T-helper 2 cell treated with Interferon-gamma antibody and Interleukin-4, amounts not matched to agents 100 ng/mL and 5 ng/mL, for 36 hours (primary cell): ENCODE measurements at regions not wholly inside any gene's neighbourhood (a gene's known extent, or its start where the extent isn't known, plus 50 kb on each side); places are given as distances from the start of the nearest gene placed in this dataset.

Experiments
- intact Hi-C: fragments of 100-400 bp; cut with micrococcal nuclease; formaldehyde crosslinking; loops from one replicate; pipeline ENCODE4 v1.15.1; 2023

DNA sequence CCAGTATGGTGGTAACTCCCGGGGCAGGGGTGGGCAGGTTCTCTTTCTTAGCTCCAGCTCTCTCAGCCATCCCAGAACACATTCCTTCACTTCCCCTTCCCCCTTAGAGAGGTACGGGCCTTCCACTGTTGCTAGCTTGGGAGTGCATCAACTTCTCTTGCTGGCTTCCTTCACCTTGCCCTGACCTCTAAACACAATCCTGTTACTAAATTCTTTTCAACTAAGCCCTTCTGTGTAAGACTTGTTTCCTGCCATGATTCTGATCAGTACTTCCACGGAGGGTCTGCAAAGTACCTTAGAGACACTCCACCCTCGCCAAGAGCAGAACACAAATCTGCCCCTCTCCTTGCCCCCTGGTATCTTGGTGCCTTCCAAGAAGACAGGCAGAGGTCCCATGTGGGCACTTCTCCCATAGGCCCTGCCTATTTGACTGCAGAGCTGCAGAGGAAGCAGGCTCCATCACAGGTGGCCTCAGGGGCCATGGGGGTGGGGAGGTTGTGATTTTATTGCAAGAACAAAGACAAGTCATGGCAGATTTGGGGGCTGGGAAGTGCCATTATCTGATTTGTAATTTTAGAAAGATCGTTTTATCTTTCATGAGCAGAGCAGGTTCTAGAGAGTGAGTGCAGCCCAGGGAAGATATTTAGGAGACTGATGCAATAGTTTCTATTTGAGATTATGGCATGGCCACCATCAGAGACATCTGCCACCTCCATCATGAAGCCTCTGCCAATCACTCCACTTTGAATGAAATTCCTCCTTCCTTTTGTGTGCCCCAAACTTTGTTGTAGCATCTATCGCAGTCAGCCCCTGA, 182.5 kb upstream of the JUN start:
- intact Hi-C loops = loop anchor here (5.0 kb wide), 1 partner anchor 56 kb away; no protein-coding TSS in a partner anchor

DNA sequence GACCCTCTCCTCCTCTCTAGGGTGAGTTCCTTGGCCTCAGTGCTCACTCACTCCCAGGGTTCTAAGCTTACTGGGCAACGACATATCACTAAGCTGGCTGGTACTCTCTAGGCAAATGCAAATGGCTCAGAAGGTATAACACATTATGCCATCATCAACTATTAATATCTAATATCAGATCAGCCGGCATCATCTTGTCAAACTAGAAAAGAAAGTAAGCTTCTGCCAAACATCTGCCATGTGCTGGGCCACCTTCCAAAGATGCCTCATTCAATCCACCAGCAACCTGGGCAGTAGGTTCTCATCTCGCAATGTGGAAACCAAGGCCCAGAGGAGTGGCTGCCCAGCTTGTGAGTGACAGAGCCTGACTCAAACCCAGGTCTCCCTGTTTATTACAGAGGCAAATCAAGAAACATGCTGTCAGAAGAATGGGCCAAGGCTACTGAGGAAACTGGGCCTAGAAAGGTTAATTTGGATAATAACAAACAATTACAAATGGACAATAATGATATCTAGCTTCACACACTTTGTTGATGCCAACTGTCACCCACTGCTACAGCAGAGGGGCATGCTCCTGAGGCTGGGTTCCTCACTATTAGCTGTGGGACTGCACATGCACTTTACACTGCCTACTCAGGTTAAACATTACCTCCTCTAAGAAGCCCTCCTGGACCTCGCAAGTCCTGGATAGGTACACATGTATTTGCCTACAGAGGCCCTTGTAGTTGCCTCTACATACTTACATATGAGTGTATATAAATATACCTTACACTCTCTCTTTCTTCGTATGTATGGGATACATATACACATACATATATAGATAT, 183.3 kb upstream of the JUN start:
- intact Hi-C loops = loop anchor here (5.0 kb wide), 1 partner anchor 55 kb away; no protein-coding TSS in a partner anchor

DNA sequence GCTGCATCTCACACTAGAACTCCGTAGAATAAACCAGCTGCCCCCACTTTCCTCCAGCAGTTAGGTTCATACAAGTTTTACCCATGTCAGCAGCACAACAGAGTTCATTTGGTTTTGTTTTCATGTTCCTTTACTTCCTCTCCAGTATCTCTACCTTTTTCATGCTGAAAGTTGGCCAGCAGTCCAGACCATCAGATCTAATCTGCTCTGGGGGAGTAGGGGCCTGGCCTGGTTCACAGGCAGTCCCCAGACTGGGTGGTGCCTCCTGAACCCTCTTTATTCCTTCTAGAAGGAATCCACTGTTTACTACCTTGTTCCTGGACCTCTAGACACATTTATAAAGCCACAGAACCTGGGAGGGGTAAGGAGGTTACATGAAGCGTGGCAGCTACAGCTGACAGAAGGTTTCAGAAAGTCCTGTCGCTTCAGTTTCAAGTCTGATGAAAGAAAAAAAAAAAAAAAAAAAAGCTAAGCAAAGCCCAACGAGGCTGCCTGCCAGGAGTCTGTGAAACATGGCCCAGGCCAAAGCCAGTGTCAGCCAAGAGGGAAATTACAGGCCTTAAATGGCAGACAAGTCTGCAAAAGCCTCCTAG, 184.6 kb upstream of the JUN start:
- intact Hi-C loops = loop anchor here (1.0 to 5.0 kb wide), 2 partner anchors 54 to 329 kb away; partner anchors contain the start of gene FGGY

DNA sequence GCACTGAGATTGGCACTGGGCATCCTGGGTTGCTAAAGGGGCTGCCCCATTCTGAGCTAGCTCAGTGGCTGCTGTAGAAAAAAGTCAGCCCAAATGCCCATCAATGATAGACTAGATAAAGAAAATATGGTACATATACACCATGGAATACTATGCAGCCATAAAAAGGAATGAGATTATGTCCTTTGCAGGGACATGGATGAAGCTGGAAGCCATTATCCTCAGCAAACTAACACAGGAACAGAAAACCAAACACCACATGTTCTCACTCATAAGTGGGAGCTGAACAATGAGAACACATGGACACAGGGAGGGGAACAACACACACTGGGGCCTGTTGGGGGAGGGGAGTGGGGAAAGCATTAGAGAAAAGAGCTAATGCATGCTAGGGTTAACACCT, 185.3 kb upstream of the JUN start:
- intact Hi-C loops = loop anchor here (5.0 kb wide), 1 partner anchor 53 kb away; no protein-coding TSS in a partner anchor

DNA sequence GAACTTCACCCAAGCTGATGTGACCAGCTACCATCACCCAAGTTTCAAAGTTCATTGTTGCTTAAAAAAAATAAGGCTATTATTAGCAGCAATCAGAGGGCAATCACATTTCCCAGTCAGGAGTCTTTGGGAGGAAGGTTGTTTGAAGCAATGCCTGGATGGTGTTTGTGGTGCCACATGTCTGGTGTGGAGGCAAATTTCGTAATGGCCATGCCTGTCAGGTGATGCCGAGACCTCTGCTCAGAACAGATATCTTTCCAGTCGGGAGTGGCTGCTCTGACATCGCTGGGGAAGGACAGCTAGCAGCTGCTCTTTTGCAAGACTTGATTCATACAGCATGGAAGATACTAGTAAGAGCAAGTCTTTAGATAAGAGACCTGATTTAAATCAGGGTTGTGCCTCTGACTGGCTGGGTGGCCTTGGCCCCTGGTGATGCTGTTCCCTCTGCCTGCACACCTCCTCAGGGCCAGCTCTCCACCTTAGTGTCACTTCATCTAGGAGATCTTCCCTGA, 187.8 kb upstream of the JUN start:
- intact Hi-C loops = no loop called here

DNA sequence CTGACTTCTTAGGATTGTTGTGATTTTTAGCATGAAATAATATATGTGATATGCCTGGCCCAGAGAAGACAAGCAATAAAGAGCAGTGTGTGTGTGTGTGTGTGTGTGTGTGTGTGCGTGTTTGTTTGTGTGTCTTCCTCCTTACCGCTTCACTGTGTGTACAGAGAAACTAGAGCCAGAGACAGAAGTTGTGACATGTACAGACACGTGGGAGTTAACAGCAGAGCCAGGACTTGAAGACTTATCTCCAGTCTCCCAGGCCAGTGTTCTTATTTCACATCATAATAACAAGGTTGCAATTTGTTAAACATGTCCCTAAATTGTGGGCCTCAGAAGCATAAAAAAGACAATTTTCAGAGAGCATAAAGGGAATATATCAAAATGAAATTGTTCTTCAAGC, 192.0 kb upstream of the JUN start:
- intact Hi-C loops = no loop called here

DNA sequence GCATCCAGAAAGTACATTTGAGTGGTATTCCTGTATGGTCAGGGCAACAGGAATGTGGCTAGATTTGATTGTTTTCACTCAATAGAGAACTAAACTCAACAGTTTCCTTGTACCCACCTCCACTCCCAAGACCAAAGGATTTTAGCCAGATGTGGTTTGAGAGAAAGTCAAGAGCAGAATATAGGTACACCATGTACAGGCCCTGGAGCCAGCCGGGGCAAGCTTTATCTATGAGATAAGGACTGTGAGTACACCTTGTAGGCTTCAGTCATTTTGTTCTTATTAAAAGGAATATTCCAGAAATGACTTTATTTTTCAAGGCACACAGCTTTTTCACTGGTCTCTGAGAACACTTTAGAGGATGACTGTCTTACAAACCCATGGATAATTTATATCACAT, 192.4 kb upstream of the JUN start:
- intact Hi-C loops = no loop called here

DNA sequence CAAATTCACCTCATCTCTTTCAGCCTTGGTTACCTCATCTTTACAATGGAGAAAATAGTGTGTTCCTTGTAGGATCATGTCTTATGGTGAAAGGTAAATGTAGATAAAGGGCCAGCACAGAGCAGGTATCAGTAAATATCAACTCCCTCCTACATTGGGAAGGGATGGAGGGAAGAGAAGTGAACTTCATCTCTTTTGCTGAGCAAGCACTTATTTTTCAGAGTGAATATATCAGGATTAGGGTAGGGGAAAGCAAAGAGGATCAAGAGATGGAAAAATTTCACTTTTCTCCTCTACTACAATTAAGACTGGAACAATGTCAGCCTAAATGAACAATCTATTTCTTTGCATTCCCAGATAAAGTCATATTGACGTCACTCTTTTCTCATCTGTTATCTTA, 193.8 kb upstream of the JUN start:
- intact Hi-C loops = no loop called here

DNA sequence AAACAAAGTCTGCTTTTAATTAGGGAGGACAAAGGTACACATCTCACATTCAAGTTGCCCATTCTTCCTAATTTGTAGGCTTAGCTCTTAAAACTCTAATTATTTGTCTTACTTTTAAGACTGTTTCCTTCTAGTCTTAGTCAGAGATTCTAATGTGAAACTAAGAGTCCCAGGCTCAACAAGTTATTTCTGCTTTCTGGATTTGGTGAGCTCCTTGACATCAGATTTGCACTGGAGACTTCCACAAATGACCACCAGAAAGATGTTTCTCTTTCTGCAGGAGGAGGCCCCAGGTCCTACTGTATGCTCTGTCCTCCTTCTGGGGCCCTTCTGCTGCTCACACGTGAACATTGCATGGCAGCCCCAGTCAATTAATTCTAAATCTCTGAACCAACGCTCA, 194.2 kb upstream of the JUN start:
- intact Hi-C loops = no loop called here

DNA sequence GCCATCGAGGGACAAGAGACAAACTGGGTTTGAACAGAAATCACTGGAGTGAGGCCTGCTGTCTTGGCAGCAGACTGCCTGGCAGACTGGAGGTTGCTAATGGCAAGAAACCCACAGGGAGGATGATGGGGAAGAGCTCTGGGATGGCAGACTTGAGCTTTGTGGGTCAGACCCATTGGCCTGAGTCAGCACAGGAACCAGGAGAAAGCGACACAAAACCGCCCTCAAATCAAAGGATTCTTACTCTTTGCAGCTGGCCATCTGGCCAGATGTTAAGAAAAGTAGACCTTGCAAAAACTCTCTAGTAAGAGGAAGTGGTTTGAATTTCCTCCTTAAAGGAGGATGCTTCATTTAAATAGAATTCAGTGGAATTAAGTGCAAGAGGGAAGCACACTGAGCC, 195.2 kb upstream of the JUN start:
- intact Hi-C loops = no loop called here

DNA sequence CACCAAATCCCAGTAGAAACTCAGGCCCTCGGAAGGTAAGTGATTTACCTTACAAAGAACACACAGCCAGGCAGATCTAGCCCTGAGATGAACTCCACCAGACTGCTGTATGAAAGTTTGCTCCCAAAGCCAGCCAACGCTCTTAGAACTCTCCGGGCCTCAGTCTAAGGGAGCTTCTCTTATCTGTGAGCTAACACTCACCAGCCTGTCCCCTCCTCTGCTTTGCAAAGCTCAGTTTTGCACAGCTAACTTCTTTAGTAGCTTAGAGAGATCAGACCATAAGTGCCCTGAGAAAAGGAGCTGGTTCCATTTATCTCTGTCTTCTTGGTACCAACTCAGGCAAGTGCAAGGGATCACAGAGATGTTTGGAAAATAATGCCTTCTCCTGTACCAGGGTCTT, 195.8 kb upstream of the JUN start:
- intact Hi-C loops = no loop called here

DNA sequence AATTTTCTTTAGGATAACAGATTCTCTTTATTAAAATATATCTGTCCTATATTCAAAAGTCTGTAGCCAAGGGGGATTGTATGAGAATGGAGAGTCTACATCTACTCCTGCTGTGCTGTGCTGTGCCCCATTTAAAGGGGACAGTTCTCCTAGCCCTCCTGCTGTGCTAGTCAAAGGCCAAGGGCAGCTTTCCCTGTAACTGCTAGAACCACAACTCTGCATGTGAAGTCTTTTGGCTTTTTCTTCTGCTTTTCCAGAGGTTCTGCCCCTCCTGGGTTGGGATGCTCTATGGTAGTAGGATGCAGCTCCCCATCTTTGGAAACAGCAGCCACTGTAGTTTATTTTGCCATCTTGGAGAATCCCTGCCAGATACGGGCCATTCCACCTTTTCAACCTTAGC, 197.5 kb upstream of the JUN start:
- intact Hi-C loops = no loop called here

DNA sequence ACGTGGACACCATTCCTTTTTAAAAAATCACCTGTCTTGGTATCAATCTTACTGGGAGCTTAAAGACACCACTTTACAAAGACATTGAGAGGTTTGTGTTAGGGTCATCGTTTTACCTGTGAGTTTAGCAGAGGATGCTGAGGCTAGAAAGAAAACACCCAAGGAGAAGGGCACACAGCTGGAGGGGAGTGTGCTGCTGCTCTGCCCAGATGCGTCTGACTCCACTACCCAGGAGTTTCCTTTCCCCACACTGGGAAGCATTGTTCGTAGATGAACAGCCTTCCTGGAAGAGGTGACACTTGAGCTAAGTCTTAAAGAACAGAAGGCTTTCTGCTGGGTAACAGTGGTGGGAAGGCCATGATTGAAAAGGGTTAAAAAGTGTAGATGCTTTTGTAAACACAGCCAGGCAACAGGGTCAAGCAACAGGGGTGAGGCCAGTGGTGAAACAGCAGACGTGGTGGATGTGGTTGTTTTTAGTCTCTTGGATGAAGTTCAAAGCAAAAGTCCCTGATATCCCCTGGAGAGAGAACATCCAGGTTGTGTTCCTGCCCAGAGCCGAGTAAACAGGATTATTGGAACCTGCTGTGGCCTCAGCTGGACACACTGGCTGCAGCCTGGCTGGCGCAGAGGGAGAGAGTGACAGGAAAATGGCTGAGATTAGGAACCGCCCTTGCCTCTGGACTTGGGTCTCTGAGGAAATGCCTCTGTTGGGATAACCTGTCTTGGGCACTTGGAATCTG, 198.6 kb upstream of the JUN start:
- intact Hi-C loops = no loop called here

DNA sequence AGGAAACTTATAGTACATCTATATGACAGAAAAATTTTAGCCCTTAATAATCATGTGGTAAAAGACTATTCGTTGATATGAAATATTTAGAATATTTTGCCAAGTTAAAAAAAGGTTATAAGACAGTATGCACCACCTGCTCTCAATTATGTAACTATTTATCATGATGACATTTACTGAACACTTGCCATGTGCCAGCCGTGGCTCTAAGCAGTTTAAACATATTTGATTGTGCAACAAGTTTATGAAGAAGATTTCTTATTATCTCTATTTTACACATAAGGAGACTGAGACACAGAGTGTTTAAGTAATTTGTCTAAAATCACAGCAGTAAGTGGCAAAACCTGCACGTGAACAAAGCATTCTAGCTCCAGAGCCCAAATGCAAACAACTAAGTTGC, 199.3 kb upstream of the JUN start:
- intact Hi-C loops = no loop called here

DNA sequence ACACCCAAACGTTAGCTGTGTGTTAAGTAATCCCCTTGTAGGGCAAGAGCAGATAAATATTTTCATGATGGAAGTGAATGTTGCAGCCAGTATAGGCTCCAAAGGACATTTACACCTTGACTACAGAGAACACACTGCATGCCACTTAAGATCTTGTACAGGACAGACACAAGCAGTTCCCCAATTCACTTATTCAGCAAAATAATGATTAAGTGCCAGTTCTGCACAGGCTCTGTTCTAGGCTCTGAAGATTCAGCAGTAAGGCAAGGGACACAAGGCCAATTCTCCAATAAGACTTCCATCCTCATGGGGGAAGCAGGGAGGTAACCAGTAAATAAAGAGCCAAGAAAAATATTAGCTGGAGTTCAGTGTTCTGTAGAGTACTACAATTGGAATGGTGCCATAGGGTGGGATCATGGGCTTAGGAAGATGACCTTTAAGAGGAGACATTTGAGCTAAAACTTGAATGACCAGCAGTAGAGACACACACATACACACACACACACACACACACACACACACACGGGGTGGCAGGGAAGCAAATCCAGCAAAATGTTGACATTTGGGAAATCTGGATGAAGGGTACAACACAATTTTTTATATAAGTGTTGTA, 199.9 kb upstream of the JUN start:
- intact Hi-C loops = no loop called here

DNA sequence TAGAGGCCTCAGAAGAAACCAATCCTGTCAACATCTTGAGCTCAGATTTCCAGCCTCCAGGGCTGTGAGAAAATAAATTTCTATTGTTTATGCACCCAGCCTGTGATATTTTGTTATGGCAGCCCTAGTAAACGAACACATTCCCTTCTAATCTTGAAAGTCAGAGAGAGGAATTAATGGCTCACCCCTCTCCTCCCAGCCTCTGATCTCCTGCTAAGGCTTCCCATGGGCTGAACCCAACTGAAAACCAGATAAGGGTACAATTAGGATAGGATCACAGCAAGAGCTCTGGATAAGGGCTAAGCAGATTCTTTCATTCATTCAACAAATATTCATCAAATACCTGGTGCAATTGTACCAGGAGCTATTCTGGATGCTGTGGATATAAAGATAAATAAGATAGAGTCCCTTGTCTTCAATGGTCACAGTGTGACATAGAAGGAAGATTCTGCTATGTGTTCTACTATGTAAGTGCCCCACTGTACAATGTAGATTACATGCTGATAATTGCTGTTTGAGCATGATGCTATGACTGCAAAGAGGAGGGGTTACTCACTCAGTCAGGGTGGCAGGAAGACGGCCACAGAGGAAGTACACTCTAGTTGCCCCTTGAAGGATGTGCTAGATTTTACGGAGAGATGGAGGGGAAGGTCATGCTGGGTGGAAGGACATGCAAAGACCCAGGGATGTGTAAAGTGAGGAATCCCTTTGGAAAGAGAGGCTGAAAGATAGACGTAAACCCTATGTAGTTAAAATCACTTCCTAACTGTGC, 203.3 kb upstream of the JUN start:
- intact Hi-C loops = no loop called here

DNA sequence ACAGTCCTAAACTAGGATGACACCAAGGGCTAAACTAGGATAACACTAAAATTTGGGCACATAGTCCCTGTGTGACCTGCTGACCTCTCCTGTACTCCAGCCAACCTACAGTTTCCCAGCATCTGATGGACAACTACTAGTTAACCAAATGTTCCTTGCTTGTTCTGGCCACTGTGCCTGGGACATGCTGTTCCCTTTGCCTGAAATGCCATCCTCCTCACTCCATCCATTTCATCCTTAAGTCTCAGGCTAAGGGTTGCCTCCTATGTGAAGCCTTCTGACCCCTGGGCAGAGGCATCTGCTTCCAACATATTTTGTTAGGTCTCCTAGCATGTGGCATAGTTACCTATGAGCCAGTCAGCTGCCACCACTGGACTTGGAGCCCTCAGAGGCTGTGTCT, 204.9 kb upstream of the JUN start:
- intact Hi-C loops = no loop called here

DNA sequence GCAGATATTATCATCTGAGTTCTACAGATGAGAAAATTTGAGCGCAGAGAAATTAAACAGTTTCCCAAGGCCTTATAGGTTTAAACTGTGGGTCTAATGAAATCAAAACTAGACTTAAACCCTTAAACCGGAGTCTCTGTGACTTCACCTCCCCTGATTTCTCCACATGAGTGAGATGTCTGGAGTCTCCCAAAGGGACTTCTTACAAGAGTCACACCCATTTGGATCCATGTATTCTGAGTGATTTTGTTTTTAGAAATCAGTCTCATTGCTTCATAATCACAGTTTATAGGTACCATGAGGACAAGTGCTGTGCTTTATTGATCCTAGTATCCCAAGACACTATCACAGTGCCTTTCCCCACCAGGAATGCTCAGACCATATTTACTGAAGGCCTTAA, 206.0 kb upstream of the JUN start:
- intact Hi-C loops = no loop called here

DNA sequence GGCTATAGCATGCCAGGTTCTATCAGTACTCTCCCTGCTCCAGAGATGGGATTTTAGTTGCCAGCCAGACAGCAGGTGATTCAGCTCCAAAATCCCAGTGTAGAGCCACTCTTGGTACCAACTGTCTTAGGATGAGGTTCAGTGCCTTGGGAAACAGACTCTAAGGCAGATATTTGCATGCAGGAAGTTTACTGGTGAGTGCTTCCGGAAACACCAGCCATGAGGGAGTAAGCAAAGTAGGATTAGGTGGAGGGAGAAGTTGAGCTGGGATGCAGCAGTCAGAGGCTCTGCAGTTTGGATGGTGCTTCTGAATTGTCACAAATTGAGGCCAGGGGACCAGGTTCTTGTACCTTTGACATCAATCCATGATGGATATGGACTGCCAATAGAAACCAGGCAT, 207.5 kb upstream of the JUN start:
- intact Hi-C loops = no loop called here

DNA sequence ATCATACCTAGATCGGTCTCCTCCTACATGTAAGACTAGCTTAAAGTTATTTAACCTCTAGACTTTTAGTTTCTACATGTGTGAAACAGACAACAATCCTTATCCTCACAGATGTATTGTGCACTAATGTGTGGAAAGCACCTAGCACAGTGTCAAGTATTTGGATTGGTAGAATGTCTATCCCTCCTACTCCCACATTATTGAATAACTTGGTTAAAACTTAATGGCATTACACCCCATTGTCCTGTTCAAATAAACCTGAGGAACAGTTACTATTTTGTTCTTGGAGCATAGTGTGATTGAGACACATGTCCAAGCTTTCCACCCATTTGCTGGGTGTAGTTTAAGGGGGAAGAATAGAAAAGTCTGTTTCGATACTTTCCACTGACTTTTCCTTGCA, 208.8 kb upstream of the JUN start:
- intact Hi-C loops = no loop called here
